HEK293T (cell line): ENCODE measurements at regions not wholly inside any gene's neighbourhood (a gene's known extent, or its start where the extent isn't known, plus 50 kb on each side); places are given as distances from the start of the nearest gene placed in this dataset.
"Not testable (repeated sequence)": the region's sequence is repeated elsewhere in the genome, so short reads cannot be mapped to it uniquely, and the experiment has no call there.

ENCODE experiments used
- CTCF ChIA-PET: fragments of 350-600 bp; formaldehyde crosslinking; extraction: SDS; loops from one replicate; lab custom pipeline; 2021; ENCODE audit warnings: antibody characterized with exemption, inconsistent platforms; lab: Yijun Ruan, JAX
- POLR2A ChIA-PET: fragments of 350-600 bp; formaldehyde crosslinking; extraction: SDS; loops from one replicate; lab custom pipeline; 2020; ENCODE audit warnings: antibody characterized with exemption, inconsistent platforms; lab: Yijun Ruan, JAX
- DNase-seq: peaks from one replicate; pipeline ENCODE4 v3.0.0; 2012; ENCODE audit warnings: mixed read lengths; ENCODE audit errors: extremely low spot score
- ARNT ChIP-seq: fragments of 450-650 bp; IDR thresholded peaks from 2 replicates; pipeline ENCODE4 v1.6.1; 2017; ENCODE audit warnings: mild to moderate bottlenecking
- BHLHE40 ChIP-seq: fragments of 450-650 bp; IDR thresholded peaks from 2 replicates; pipeline ENCODE4 v1.6.1; 2016; ENCODE audit warnings: mild to moderate bottlenecking, moderate library complexity, borderline replicate concordance
- CTBP1 ChIP-seq: fragments of 450-650 bp; IDR thresholded peaks from 2 replicates; pipeline ENCODE4 v1.6.1; 2016; ENCODE audit warnings: borderline replicate concordance
- ELF4 ChIP-seq: fragments of 450-650 bp; IDR thresholded peaks from 2 replicates; pipeline ENCODE4 v1.6.1; 2017; ENCODE audit warnings: antibody characterized with exemption
- FOXA1 ChIP-seq: fragments of 450-650 bp; IDR thresholded peaks from 2 replicates; pipeline ENCODE4 v1.6.1; 2016; ENCODE audit warnings: mild to moderate bottlenecking
- FOXK2 ChIP-seq: fragments of 450-650 bp; IDR thresholded peaks from 2 replicates; pipeline ENCODE4 v1.6.1; 2016; ENCODE audit warnings: mild to moderate bottlenecking
- FOXM1 ChIP-seq: fragments of 450-650 bp; IDR thresholded peaks from 2 replicates; pipeline ENCODE4 v1.6.1; 2017; ENCODE audit warnings: mild to moderate bottlenecking, borderline replicate concordance
- HDGF ChIP-seq: fragments of 450-650 bp; IDR thresholded peaks from 2 replicates; pipeline ENCODE4 v1.6.1; 2017; ENCODE audit warnings: antibody characterized with exemption, borderline replicate concordance
- L3MBTL2 ChIP-seq: fragments of 450-650 bp; conservative IDR thresholded peaks from 2 replicates; pipeline ENCODE4 v1.6.1; 2016; ENCODE audit warnings: mild to moderate bottlenecking
- LEF1 ChIP-seq: fragments of 450-650 bp; IDR thresholded peaks from 2 replicates; pipeline ENCODE4 v1.6.1; 2017; ENCODE audit warnings: mild to moderate bottlenecking, borderline replicate concordance
- NFRKB ChIP-seq: fragments of 450-650 bp; IDR thresholded peaks from 2 replicates; pipeline ENCODE4 v1.6.1; 2016; ENCODE audit warnings: mild to moderate bottlenecking, moderate library complexity
- SP1 ChIP-seq: fragments of 450-650 bp; IDR thresholded peaks from 2 replicates; pipeline ENCODE4 v1.6.1; 2017
- SUZ12 ChIP-seq: fragments of 450-650 bp; IDR thresholded peaks from 2 replicates; pipeline ENCODE4 v1.6.1; 2016; ENCODE audit warnings: mild to moderate bottlenecking
- TARDBP ChIP-seq: fragments of 450-650 bp; IDR thresholded peaks from 2 replicates; pipeline ENCODE4 v1.6.1; 2016
- ZNF384 ChIP-seq: fragments of 450-650 bp; IDR thresholded peaks from 2 replicates; pipeline ENCODE4 v1.6.1; 2016
- TF ChIP-seq, protein P1 (sequence below): fragments of 450-650 bp; IDR thresholded peaks from 2 replicates; pipeline ENCODE4 v1.6.1; 2016

DNA sequence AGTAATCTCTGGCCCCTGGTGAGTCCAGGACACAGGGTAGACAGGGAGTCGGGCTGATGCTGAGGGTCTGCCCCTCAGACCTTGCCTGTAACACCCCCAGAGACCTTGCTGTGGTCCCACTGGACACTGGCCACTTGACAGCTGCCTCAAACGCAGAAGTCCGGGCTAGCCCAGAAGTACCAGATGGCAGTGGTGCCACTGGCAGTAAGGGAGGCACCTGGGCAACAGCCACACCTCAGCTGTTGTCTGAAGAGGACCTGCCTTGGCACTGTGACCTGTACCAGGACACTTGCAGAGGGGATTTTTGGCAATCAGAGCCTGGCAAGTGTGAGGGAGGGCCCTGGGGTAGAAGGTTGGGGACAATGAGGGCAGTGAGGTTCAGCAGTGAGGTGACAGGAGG, 63.3 kb upstream of the UXT start:
- ChIA-PET CTCF (no interaction called here), POLR2A (no interaction called here)
- TF ChIP-seq FOXM1 (no peak), NFRKB (no peak), HDGF (no peak), SP1 (no peak), BHLHE40 (no peak), TARDBP (no peak), ZNF384 (no peak), SUZ12 (no peak), CTBP1 (no peak), ELF4 (no peak), FOXA1 (no peak), ARNT (no peak), FOXK2 (no peak)
- TF ChIP-seq, protein P1, sequence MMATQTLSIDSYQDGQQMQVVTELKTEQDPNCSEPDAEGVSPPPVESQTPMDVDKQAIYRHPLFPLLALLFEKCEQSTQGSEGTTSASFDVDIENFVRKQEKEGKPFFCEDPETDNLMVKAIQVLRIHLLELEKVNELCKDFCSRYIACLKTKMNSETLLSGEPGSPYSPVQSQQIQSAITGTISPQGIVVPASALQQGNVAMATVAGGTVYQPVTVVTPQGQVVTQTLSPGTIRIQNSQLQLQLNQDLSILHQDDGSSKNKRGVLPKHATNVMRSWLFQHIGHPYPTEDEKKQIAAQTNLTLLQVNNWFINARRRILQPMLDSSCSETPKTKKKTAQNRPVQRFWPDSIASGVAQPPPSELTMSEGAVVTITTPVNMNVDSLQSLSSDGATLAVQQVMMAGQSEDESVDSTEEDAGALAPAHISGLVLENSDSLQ, result no peak
- no peak for DNase-seq

DNA sequence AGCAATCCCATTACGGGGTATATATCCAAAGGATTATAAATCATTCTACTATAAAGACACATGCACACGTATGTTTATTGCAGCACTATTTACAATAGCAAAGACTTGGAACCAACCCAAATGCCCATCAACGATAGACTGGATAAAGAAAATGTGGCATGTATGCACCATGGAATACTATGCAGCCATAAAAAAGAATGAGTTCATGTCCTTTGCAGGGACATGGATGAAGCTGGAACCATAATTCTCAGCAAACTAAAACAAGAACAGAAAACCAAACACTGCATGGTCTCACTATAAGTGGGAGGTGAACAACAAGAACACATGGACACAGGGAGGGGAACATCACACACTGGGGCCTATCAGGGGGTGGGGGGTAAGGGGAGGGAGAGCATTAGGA, 56.1 kb upstream of the UXT start:
- DNase-seq, POLR2A ChIA-PET, CTCF ChIA-PET: not testable (repeated sequence)

DNA sequence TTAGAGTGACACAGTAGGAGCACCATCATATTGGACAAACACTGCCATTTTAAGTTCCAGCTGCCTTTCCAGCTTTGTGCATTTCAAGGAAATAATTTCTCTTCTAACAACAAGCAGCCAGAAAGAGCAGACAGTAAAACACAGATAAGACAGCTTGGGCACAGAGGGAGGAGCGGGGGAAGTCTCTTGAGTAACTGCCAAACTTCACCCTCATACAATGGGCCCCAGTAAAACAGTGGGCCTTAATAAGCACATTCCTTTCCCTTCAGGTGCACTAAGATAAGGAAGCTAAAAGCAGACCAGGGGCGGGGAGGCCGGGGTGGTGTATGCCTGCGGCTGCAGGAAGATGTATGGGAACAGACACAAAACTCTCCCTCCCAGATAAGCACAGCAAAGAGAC, 53.7 kb upstream of the UXT start:
- POLR2A ChIA-PET, DNase-seq, CTCF ChIA-PET: not testable (repeated sequence)

DNA sequence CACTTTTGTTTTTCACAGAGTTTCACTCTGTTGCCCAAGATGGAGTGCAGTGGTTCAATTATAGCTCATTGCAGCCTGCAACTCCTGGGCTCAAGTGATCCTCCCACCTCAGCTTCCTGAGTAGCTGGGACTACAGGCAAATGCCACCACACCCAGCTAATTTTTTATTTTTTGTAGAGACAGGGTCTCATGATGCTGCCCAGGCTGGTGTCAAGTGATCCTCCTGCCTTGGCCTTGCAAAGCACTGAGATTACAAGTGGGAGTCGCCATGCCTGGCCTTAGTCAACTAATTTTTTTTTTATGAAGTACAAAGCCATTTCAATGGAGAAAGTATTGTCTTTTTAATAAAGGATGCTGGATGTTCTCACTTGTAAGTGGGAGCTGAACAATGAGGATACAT, 51.3 kb upstream of the UXT start:
- ChIA-PET CTCF (no interaction called here), POLR2A (no interaction called here)
- TF ChIP-seq ELF4 (no peak), ARNT (no peak), FOXM1 (no peak), FOXK2 (no peak), ZNF384 (no peak), TARDBP (no peak), SUZ12 (no peak), CTBP1 (no peak), SP1 (no peak), L3MBTL2 (no peak), HDGF (no peak), LEF1 (no peak), NFRKB (no peak), BHLHE40 (no peak)
- TF ChIP-seq, protein P1, result no peak
- DNase-seq, result no peak
